Ascending aorta (tissue), 2 donors: ENCODE measurements at regions not wholly inside any gene's neighbourhood (a gene's known extent, or its start where the extent isn't known, plus 50 kb on each side); places are given as distances from the start of the nearest gene placed in this dataset.

Experiments used
- DNase-seq, 2 donors: peaks; one replicate each; pipeline ENCODE4 v3.0.0-alpha.2; 2019; ENCODE audit warnings: low spot score in 2 of 2
- H3K27ac ChIP-seq, 2 donors: fragments of 200-600 bp; sonication (generic); one replicate each; pipeline ENCODE4 v1.5.1; 2016 to 2017; ENCODE audit warnings: mild to moderate bottlenecking in 1 of 2
- H3K27me3 ChIP-seq: fragments of 200-600 bp; sonication (generic); one replicate; pipeline ENCODE4 v1.5.1; 2017
- H3K36me3 ChIP-seq, 2 donors: fragments of 200-600 bp; sonication (generic); one replicate each; pipeline ENCODE4 v1.5.1; 2016
- H3K4me1 ChIP-seq, 2 donors: fragments of 200-600 bp; sonication (generic); one replicate each; pipeline ENCODE4 v1.5.1; 2016 to 2017; ENCODE audit warnings: mild to moderate bottlenecking in 1 of 2
- H3K4me3 ChIP-seq, 2 donors: fragments of 200-600 bp; sonication (generic); one replicate each; pipeline ENCODE4 v1.5.1; 2016 to 2017; ENCODE audit warnings: mild to moderate bottlenecking in 1 of 2
- H3K9me3 ChIP-seq, 2 donors: fragments of 200-600 bp; sonication (generic); one replicate each; pipeline ENCODE4 v1.5.1; 2016
- CTCF ChIP-seq, 3 experiments: fragments of 200-600 bp in 2 of 3; fragments of 450-650 bp in 1 of 3; sonication (generic) in 2 of 3; IDR thresholded peaks; one replicate each; pipeline ENCODE4 v1.5.1; 2016 to 2019; ENCODE audit warnings: antibody characterized with exemption in 3 of 3, mild to moderate bottlenecking in 1 of 3, moderate library complexity in 1 of 3
- intact Hi-C: fragments of 100-400 bp; cut with DNase I; formaldehyde crosslinking; loops from one replicate; pipeline ENCODE4 v1.15.1; 2023

GRCh38 chr2:226440127-226440918, 359.3 kb downstream of the IRS1 start:
- DNase-seq, result no peak
- Histone ChIP-seq H3K4me1 (peaks cover 0 to 8% of the 10 kb centered on the region in 2 donors), H3K27me3 (no peaks in the 10 kb centered on the region), H3K27ac (peak overlapping the region; percentile 46 to 57), H3K9me3 (no peaks in the 10 kb centered on the region), H3K4me3 (no peak overlapping the region), H3K36me3 (no peaks in the 10 kb centered on the region)
- no peak for TF ChIP-seq CTCF (IDR thresholded peaks at IDR 0.05)
- intact Hi-C loops, result loop anchor here (5.0 kb wide), 2 partner anchors 37 to 357 kb away; partner anchors contain the start of gene IRS1

GRCh38 chr2:226439337-226439736, 360.3 kb downstream of the IRS1 start:
- no peak for TF ChIP-seq CTCF (IDR thresholded peaks at IDR 0.05)

GRCh38 chr2:226435146-226435545, 364.5 kb downstream of the IRS1 start:
- H3K4me1 ChIP-seq, result peaks cover 0 to 3% of the 10 kb centered on the region in 2 donors
- H3K27ac ChIP-seq, result no peak overlapping the region
- H3K36me3 ChIP-seq, result no peaks in the 10 kb centered on the region
- TF ChIP-seq CTCF (IDR thresholded peaks at IDR 0.05), result no peak
- no peaks in the 10 kb centered on the region for H3K9me3 ChIP-seq
- no peak overlapping the region for H3K4me3 ChIP-seq
- no peak for DNase-seq
- intact Hi-C loops, result no loop called here
- H3K27me3 ChIP-seq, result no peaks in the 10 kb centered on the region

More at GRCh38 chr2:226439337-226439736, 360.3 kb downstream of the IRS1 start:
- Histone ChIP-seq H3K9me3 (no peaks in the 10 kb centered on the region), H3K27ac (peak overlapping the region; percentile 46 to 57), H3K4me3 (no peak overlapping the region), H3K27me3 (no peaks in the 10 kb centered on the region), H3K36me3 (no peaks in the 10 kb centered on the region), H3K4me1 (peaks cover 0 to 8% of the 10 kb centered on the region in 2 donors)
- intact Hi-C loops, result no loop called here
- no peak for DNase-seq

GRCh38 chr2:226434702-226435101, 364.9 kb downstream of the IRS1 start:
- intact Hi-C loops, result no loop called here
- no peaks in the 10 kb centered on the region for H3K9me3 ChIP-seq
- H3K4me1 ChIP-seq, result peaks cover 0 to 2% of the 10 kb centered on the region in 2 donors
- no peak for DNase-seq
- no peak for TF ChIP-seq CTCF (IDR thresholded peaks at IDR 0.05)
- H3K27ac ChIP-seq, result no peak overlapping the region
- no peaks in the 10 kb centered on the region for H3K27me3 ChIP-seq
- H3K36me3 ChIP-seq, result no peaks in the 10 kb centered on the region
- H3K4me3 ChIP-seq, result no peak overlapping the region

GRCh38 chr2:226431288-226431948, 368.2 kb downstream of the IRS1 start:
- Histone ChIP-seq H3K36me3 (no peaks in the 10 kb centered on the region), H3K4me1 (no peaks in the 10 kb centered on the region), H3K27ac (no peak overlapping the region), H3K27me3 (no peaks in the 10 kb centered on the region), H3K4me3 (no peak overlapping the region), H3K9me3 (no peaks in the 10 kb centered on the region)
- no peak for DNase-seq
- TF ChIP-seq CTCF (IDR thresholded peaks at IDR 0.05), result no peak
- intact Hi-C loops, result no loop called here
